HG03103 (cell line): ENCODE measurements at regions not wholly inside any gene's neighbourhood (a gene's known extent, or its start where the extent isn't known, plus 50 kb on each side); places are given as distances from the start of the nearest gene placed in this dataset.
"Not testable (repeated sequence)": the region's sequence is repeated elsewhere in the genome, so short reads cannot be mapped to it uniquely, and the experiment has no call there.

Source experiments
- ATAC-seq: cut with Tn5 transposase; IDR thresholded peaks from one replicate; pipeline ENCODE4 v1.9.1; 2021; ENCODE audit warnings: low read depth; ENCODE audit not compliant: unreplicated experiment

GRCh38 chr2:76187415-76187814 lies 476.7 kb upstream of the GCFC2 start:
- ATAC-seq = no peak

DNA sequence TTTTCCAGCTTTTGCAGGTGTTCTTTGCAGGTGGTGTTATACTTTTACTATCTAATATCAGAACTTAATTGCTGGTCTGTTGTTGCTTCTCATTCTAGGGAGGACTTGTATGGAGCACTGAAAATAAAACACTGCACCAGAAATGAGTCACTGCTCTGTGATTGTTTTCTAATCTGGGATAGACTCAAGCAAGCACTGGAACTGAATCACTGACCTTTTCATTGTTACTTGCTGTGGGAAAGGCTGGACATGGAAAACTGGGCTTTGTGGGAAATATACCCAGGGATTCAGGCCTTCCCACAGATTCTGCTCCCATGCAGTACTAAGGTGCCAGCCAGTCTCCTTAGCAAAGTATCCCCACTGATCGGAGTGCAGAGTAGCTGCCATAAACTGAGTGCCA lies 470.0 kb upstream of the GCFC2 start:
- ATAC-seq = no peak

GRCh38 chr2:76178610-76179009 lies 467.9 kb upstream of the GCFC2 start:
- no peak for ATAC-seq

DNA sequence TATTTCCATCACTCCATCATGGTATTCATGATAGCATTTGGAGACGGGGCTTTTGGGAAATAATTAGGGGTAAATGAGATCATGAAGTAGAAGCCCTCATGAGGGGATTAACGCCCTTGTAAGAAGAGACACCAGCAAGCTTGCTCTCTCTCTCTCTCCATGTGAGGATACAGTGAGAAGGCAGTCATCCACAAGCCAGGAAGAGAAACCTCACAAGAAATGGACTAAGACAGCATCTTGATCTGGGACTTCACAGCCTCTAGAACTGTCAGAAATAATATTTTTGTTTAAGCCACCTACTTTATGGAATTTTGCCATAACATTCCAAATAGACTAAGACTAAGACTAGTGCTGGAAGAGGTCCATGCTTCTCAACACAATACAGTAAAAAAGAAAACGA lies 464.6 kb upstream of the GCFC2 start:
- ATAC-seq = no peak

DNA sequence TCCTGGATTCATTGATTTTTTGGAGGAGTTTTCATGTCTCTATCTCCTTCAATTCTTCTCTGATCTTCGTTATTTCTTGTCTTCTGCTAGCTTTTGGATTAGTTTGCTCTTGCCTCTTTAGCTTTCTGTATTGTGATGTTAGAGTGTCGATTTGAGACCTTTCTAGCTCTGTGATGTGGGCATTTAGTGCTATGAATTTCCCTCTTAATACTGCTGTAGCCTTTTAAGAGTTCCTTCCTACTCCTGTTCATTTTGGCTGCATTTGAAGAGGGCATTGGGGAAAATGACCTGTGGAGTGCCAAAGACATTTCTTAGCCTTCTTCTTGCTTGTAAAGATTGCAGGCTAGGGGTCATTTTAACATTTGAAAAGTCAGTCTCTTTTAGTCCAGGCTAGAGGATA lies 463.8 kb upstream of the GCFC2 start:
- ATAC-seq = no peak

DNA sequence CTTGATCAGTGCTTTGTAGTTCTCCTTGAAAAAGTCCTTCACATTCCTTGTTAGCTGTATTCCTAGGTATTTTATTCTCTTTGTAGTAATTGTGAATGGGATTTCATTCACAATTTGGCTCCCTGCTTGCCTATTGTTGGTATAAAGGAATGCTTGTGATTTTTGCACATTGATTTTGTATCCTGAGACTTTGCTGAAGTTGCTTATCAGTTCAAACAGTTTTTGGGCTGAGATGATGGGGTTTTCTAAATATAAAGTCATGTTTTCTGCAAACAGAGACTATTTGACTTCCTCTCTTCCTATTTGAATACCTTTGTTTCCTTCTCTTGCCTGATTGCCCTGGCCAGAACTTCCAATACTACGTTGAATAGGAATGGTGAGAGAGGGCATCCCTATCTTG lies 462.5 kb upstream of the GCFC2 start:
- not testable (repeated sequence) for ATAC-seq

GRCh38 chr2:76172154-76172595 lies 461.5 kb upstream of the GCFC2 start:
- not testable (repeated sequence) for ATAC-seq

GRCh38 chr2:76170856-76171255 lies 460.1 kb upstream of the GCFC2 start:
- ATAC-seq = no peak

DNA sequence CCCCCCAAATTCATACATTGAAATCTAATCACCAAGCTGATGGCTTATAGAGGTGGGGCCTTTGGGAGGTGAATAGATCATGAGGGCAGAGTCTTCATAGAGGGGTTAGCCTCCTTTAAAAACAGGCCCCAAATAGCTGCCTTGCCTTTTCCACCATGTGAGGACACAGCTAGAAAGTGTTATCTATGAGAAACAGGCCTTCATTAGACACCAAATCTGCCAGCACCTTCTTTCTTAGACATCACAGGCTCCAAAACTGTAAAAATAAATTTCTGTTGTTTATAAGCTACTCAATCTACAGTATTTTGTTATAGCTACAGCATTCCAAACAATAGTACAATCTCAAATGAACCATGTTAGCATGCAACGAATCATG lies 459.3 kb upstream of the GCFC2 start:
- no peak for ATAC-seq

DNA sequence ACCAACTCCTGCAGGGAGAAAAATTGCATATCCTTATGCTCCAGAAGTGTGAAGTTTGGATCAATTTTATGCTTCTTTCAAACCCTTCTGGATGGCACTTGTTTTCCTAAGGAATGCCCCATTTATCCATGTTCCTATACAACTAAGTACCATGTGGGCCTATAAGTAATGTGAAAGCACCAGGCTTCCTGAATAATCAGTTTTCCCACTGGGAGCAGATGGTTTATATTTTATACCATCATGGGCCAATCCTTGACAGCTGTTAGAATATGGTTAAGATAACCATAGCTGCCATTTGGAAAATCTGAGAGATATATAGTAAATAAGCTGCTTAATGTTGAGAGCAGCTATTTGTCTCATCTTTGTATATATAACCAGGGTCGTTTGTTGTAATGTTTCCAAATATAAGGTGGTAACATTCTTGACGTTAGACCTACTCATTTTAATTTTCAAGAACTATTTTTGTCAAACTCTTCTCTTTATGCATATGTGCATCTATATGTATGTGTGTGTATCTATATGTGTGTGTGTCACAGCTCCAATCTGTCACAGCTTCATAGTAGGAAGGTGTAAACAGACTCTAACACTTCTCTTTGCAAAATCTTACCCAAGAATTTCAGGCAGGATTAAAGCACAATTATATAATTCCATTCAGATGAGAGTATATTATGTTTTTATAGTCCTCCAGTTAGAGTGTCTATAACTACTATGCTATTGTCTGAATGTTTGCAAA lies 458.7 kb upstream of the GCFC2 start:
- no peak for ATAC-seq

- ATAC-seq = no peak
Measured at GRCh38 chr2:76163860-76164259, 453.1 kb upstream of the GCFC2 start.

DNA sequence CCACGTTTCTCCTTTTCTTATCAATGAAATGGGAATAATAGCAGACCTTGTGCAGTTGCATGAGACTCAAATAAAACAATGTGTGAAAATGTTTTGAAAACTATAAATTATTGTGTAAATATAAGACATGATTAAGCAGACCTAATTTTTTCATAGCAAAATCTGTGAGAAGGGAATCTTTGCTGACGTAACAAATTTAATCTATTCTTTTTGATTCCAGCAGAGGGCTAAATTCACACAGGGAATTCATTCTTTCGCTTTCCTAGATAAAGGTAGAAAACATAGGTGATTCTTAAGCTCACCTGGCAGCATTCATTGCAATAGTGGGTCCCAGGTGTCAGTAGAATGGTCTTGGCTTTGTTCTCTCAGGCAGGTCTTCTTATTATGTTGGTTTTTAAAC lies 450.0 kb upstream of the GCFC2 start:
- no peak for ATAC-seq

DNA sequence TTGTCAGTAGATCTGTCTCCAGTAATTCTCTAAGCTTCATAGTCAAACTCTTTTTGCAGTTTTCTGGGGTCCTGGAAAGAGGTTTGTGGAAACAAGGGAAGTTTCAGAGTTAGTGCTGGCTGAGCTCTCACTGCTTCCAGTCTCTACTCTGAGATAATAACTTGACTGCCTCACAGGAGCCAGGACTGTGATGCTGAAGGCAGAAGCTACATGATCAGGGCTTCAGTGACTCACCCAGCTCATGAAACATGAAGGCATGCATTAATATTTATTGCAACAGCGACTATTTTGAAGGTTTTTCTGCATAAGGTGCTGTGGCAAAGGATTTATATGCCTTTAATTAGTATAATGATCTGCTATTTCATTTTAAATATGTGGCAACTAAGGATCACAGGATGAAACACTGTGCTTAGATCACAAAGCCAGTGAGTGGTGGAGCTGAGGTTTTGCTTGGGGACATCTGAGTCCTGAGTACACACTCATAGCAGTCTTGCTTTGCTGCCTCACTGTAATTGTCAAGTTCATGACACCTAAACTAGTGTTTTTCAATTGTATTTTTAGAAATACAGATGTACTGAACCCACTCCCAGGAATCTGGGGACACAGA lies 448.4 kb upstream of the GCFC2 start:
- ATAC-seq = no peak

- ATAC-seq = no peak
Measured at GRCh38 chr2:76157531-76157930, 446.8 kb upstream of the GCFC2 start.

GRCh38 chr2:76154981-76155380 lies 444.3 kb upstream of the GCFC2 start:
- no peak for ATAC-seq

DNA sequence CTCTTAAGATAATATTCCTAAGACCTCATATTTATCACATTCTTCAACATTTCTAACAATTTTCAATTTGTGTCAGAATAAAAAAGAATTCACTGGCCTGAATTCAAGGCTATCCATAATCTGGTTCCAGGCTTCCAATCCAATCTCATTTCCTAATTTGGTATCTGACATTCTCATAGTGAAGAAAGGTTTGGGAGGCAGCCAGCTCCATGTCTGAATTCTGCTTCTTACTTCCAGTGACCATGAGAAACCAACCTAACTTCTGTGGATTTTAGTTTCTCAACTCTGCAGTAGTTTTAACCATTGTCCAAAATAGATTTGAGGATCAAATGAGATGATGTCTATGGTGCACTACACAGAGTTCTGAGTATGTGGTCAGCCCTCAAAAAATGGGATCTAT lies 439.1 kb upstream of the GCFC2 start:
- no peak for ATAC-seq

DNA sequence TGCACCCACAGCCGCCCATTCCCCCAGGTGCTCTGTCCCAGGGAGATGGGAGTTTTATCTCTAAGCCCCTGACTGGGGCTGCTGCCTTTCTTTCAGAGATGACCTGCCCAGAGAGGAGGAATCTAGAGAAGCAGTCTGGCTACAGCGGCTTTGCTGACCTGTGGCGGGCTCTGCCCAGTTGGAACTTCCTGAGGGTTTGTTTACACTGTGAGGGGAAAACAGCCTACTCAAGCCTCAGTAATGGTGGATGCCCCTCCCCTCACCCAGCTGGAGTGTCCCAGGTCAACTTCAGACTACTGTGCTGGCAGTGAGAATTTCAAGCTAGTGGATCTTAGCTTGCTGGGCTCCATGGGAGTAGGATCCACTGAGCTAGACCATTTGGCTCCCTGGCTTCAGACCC lies 428.6 kb upstream of the GCFC2 start:
- ATAC-seq = not testable (repeated sequence)

GRCh38 chr2:76128622-76129021 lies 417.9 kb upstream of the GCFC2 start:
- ATAC-seq = no peak

DNA sequence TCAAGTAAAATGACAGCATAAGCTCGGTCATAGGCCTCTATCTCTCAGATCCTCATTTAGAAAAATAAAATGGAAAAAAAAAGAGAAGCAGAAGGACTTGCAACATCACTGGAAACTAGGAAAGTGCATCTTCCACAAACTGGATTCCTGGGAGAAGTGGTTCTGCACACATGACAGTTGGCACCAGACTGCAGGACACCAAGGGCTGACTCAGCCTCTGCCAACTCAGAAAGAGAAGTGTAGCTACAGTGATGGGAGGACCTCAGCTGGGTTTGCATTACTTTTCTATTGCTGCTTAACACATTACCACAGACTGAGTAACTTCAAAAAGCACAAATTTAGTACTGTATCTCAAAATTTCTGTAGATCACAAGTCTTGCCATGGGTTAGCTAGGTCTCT lies 409.5 kb upstream of the GCFC2 start:
- ATAC-seq = no peak

GRCh38 chr2:76089683-76090082 lies 379.0 kb upstream of the GCFC2 start:
- no peak for ATAC-seq

DNA sequence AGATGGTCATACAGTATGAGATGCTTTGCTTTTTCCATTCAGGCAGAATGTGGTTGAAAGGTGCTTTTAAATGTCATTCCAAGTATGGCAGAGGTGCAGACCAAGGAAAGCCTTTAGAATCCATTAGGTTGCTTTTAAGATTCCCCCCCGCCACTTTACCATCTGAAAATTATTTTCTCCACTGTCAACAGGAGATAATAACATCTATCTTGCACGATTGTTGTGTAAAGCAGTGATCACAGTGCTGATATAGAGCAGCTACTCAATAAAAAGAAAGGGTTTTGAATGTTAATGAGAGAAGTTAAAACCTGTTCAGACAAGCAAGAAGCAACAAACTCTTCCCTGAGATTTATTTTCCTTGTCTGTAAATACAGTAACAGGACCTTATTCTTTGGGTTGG lies 372.5 kb upstream of the GCFC2 start:
- no peak for ATAC-seq

GRCh38 chr2:76082509-76082908 lies 371.8 kb upstream of the GCFC2 start:
- ATAC-seq = no peak
